K562 (cell line): ENCODE measurements at regions not wholly inside any gene's neighbourhood (a gene's known extent, or its start where the extent isn't known, plus 50 kb on each side); places are given as distances from the start of the nearest gene placed in this dataset.

Experiments
- CREB3 ChIP-seq: fragments of 450-650 bp; conservative IDR thresholded peaks from 2 replicates; pipeline ENCODE4 v1.6.1; 2016; ENCODE audit warnings: missing genetic modification characterization, low read depth, mild to moderate bottlenecking, missing compliant biosample characterization, moderate library complexity
- CTCF ChIP-seq, 3 experiments: IDR thresholded peaks in 2 of 3; conservative IDR thresholded peaks in 1 of 3; 2 replicates each; pipeline ENCODE4 v1.5.1; 2011 to 2012; ENCODE audit warnings: low read length in 3 of 3, mild to moderate bottlenecking in 3 of 3, control low read depth in 2 of 3, improper control_type of control experiment in 1 of 3, inconsistent platforms in 1 of 3, low read depth in 1 of 3, mixed read lengths in 1 of 3, moderate library complexity in 1 of 3; ENCODE audit not compliant: insufficient read depth in 2 of 3
- KDM5B ChIP-seq: fragments of 200-600 bp; sonication (generic); IDR thresholded peaks from 2 replicates; pipeline ENCODE4 v1.6.1; 2012; ENCODE audit warnings: low read depth, mild to moderate bottlenecking, moderate library complexity, low read length, control low read depth, inconsistent platforms; ENCODE audit not compliant: insufficient replicate concordance
- POLR2AphosphoS5 ChIP-seq: IDR thresholded peaks from 2 replicates; pipeline ENCODE4 v1.6.1; 2011; ENCODE audit warnings: mild to moderate bottlenecking, low read depth, low read length, moderate library complexity; ENCODE audit not compliant: control insufficient read depth, insufficient read depth
- TARDBP ChIP-seq: fragments of 450-650 bp; IDR thresholded peaks from 2 replicates; pipeline ENCODE4 v1.6.1; 2016

- TF ChIP-seq TARDBP: no peak
- no peak for TF ChIP-seq CTCF (IDR thresholded peaks at IDR 0.05 in 2 of 3, conservative IDR thresholded peaks at IDR 0.05 in 1 of 3; ENCODE audit: insufficient read depth in 2 of 3, low read depth in 1 of 3, low read length in 3 of 3)
- TF ChIP-seq KDM5B: no peak
- TF ChIP-seq POLR2AphosphoS5: no peak
- no peak for TF ChIP-seq CREB3
Observed at GRCh38 chr2:145601361-145601925, 1081.5 kb upstream of the ZEB2 start.
